NCI-H526 (cell line): ENCODE measurements at regions not wholly inside any gene's neighbourhood (a gene's known extent, or its start where the extent isn't known, plus 50 kb on each side); places are given as distances from the start of the nearest gene placed in this dataset.

ENCODE experiments used
- DNase-seq, 2 experiments: peaks; one replicate each; lab custom pipeline; 2025; lab: John Stamatoyannopoulos, UW

- DNase-seq, result no peak
These were observed 807.4 kb upstream of the CRIM1 start for GRCh38 chr2:35548171-35548570.

DNA sequence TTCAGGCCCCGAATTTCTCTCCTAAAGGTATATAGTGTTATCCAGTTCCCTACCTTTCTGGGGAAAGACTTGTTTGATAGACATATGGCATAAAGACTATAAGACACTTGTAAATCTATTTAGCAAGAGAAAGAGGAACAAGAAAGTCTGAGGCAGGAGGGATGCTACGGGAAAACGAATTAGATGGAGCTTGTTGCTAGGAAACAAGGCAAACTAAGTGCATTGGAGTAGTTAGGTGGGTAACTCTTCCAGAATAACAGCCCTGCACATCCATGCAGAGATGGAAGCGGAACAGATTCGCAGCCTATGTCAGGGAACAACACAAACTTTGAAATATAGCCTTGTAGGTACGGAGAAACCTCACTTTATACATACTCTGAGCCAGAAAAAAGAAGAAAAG, 810.3 kb upstream of the CRIM1 start:
- DNase-seq, result no peak

DNA sequence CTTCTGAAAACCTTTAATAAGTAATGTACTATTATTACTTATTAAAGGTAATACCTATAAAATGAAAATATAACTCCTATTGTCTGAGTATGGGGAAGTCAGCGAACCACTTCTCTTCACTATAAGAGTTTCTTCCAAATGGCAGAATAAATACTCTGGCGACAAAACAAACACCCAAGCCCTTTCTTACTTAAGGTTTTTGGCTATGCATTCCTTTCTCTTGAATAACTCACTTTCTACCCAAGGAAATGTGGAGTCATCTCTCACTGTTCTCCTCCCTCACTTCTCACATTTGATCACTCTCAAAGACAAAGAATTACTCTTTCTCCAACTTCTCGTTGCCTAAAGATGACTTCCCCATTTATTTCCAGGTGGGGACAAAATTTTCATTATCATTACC, 816.8 kb upstream of the CRIM1 start:
- no peak for DNase-seq

DNA sequence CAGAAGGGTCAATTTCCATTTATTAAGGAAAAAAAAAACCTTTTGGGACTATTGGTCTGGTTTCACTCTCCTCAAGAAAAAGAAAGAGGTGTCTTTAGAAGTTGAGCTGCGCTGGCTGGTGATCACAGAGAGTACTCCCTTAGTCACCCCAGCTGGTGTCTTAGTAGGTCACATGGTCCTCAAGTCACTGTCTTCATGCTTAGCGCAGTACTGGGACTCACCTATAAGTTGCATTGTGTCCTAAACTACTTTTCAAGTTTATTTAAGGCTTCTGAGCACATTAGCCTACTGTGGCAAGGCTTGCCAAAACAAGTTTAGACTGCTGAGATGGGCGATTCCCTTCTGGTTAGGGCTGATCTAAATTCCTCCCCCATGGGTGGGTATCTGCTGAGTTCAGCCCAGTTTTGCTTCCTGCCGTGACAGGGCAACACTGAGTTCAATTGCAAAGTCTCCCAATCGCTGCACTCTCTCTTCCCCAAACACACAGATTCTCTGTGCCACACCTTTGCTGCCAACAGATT, 824.9 kb upstream of the CRIM1 start:
- no peak for DNase-seq

DNA sequence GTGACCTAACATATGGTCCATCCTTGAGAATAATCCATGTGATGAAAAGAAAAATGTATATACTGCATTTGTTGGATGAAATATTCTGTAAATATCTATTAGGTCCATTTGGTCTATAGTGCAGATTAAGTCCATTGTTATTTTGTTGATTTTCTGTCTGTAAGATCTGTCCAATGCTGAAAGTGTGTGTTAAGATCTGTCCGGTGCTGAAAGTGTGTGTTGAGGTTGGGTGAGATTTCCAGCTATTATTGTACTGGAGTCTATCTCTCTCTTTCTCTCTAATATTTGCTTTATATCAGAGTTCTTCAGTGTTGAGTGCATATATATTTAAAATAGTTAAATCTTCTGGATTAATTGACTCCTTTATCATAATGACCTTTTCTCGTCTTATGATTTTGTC, 828.8 kb upstream of the CRIM1 start:
- DNase-seq, result no peak

GRCh38 chr2:35522450-35522849, 833.1 kb upstream of the CRIM1 start:
- no peak for DNase-seq

DNA sequence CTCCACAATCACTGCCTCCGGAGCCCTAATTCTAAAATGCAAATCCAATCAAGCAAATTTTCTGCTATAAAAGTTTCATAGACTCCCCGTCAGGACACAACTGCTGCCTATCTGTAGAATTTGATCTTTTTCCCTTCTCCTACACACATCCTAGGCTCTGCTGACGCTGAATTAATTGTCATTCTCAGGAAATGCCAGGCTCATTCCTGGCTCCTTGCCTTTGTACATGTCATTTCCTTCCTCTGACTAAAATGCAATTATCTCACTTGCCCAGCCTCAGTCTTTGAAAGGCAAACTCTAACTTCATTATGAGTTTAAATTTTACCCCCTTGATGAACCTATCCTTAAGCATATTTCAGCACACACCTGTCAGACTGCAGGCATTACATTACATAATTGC, 844.9 kb upstream of the CRIM1 start:
- DNase-seq, result no peak

- no peak for DNase-seq
These were observed 847.0 kb upstream of the CRIM1 start for GRCh38 chr2:35508601-35509000.

GRCh38 chr2:35504419-35504818, 851.2 kb upstream of the CRIM1 start:
- DNase-seq, result no peak

GRCh38 chr2:35503738-35504199, 851.8 kb upstream of the CRIM1 start:
- no peak for DNase-seq

GRCh38 chr2:35503311-35503710, 852.3 kb upstream of the CRIM1 start:
- no peak for DNase-seq

DNA sequence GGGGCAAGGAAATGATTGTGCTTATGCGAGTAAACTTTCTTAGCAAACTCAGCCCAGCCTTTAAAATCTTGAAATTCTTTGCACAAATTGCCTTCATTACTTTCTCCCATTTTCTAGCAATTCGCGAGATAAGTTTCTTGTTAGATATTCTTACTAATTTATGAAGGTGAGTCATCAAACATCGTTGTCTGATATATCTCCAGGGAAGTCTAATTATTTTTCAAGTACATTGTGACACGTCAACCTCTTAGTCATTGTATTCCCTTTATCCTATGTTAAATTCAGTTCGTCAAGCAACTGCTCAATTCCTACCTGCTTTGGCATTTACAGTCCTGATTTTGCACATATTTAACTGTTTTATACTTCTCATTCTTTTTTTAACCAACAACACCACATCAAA, 854.5 kb upstream of the CRIM1 start:
- DNase-seq, result no peak

DNA sequence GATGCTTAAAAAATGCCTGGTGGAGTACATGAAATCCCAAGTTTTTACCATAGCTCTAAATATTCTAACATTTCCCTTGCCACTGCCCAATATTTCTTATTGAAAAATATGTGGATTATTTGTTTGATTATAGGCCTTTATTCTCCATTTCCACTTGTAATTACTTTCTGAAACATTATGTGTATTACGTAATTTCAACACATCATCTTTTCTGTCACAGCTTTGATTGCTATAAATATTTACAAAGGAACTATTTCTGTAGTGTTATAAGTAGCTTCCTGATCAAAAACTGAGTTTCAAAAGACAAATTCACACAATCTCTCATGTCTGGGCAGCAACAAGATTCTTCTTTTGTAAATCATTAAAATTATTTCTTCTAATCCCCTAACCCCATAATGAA, 859.6 kb upstream of the CRIM1 start:
- no peak for DNase-seq

DNA sequence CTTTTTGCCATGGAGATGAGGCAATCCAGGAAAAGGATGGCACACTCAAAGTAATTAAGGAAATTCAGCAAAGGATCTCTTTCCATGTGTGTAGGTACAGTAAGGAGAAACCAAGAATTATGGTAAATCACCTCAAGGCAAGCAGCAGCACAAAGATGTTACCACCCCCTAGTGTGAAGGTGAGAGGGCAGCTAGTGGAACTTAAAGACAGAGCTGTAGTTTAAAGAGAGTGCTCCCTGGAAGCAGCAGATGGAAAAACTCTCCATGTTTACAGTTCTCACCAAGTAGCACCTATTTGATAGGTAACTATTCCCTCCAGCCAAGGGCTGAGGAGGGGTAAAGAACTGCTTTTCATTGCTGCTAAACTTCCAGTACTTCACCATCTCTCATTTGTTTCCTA, 860.4 kb upstream of the CRIM1 start:
- DNase-seq, result no peak

DNA sequence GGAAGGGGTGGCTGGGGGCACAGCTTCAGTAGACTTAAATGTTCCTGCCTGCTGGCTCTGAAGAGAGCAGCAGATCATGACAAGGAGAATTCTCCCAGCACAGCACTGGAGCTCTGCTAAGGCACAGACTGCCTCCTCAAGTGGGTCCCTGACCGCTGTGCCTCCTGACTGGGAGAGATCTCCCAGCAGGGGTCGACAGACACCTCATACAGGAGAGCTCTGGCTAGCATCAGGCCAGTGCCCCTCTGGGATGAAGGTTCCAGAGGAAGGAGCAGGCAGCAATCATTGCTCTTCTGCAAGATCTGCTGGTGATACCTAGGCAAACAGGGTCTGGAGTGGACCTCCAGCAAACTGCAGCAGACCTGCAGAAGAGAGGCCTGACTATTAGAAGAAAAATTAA, 877.5 kb upstream of the CRIM1 start:
- DNase-seq, result peak in 1 of 2 experiments; percentile 5

- no peak for DNase-seq
These were observed 887.3 kb upstream of the CRIM1 start for GRCh38 chr2:35468245-35468644.

DNA sequence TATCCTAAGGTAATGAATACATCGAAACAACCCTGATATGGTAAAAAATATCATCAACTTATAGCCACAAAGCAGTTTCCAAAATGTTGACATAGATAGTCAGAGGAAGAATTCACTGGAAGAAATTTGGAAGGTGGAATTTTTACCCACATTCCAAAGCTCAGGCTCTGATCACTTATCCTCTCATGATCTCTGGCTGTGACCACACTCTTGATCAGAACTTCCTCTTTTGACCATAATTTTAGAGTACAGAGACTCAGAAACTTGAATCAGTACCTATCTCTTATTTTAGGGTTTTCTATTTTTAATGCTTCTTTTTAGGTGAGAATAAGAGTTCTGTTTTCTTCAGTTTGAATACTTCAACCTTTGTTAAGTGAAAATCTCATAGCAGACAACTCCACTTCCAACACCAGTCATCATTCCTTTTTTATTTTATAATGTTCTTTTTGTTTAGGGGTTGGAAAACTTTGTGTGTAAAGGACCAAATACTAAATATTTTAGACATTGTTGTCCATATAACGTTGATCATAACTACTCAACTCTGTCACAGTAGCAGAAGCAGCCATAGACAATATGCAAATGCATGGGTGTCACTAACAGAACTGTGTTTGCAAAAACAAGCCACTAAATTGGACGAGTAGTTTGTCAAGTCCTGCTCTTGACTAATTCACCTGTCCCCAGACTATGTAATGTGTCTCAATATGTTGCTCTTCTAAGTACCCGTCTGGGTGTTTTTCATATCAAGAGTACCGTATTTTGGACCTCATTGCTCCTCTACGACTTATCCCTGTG, 891.6 kb upstream of the CRIM1 start:
- DNase-seq, result no peak

- DNase-seq, result no peak
These were observed 893.2 kb upstream of the CRIM1 start for GRCh38 chr2:35462226-35462998.

DNA sequence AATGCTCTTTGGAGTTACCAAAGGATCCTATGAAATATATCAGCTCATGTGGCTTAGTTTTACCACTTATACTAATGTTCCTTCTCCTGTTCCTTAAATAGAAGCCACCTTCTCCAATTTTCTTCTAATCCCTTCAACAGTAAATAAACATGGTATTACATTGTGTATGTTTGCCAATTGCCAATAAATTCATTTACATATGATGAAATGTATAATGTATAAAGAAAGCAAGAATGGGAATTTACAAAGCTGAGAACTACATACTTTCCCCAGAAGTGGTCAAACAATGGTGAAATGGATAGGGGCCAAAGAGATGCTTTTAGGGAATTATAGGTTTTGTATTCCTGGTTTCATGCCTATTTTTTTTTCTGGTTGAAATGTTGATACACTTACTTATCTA, 894.2 kb upstream of the CRIM1 start:
- DNase-seq, result no peak

GRCh38 chr2:35454966-35455638, 900.5 kb upstream of the CRIM1 start:
- DNase-seq, result peak in 1 of 2 experiments; percentile 27

GRCh38 chr2:35447821-35448220, 907.8 kb upstream of the CRIM1 start:
- DNase-seq, result no peak

DNA sequence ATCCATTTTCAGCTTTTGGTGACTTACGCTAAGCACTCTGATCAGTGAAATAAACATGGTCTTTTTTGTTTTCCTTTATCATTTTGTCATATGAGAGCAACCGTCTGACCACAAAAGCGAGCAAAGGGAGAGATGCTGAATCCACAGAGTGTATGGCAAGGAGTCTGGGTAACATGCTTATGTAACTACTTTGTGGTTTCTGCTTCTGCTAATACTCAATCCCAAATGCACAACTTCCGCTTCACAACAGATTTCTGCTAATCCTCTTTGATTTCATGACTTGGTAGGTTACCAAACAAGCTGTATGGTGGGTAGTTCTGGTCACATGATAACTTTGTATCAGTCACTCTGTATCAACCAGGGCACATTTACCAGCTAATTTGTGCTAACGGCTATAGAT, 908.4 kb upstream of the CRIM1 start:
- no peak for DNase-seq

- no peak for DNase-seq
These were observed 912.5 kb upstream of the CRIM1 start for GRCh38 chr2:35443087-35443486.
